Retinal pigment epithelial cell (primary cell): ENCODE measurements at regions not wholly inside any gene's neighbourhood (a gene's known extent, or its start where the extent isn't known, plus 50 kb on each side); places are given as distances from the start of the nearest gene placed in this dataset.
"Not testable (repeated sequence)": the region's sequence is repeated elsewhere in the genome, so short reads cannot be mapped to it uniquely, and the experiment has no call there.

Experiments
- DNase-seq: peaks from one replicate; pipeline ENCODE4 v3.0.0-alpha.2; 2010; ENCODE audit warnings: low read depth
- H3K4me3 ChIP-seq: 2 replicates; pipeline ENCODE4 v1.5.1; 2011; ENCODE audit warnings: mild to moderate bottlenecking, low read length, control low read depth, moderate library complexity
- TF ChIP-seq, protein P1 (sequence below): conservative IDR thresholded peaks from 2 replicates; pipeline ENCODE4 v1.5.1; 2011; ENCODE audit warnings: low read depth, low read length, control low read depth, inconsistent platforms

DNA sequence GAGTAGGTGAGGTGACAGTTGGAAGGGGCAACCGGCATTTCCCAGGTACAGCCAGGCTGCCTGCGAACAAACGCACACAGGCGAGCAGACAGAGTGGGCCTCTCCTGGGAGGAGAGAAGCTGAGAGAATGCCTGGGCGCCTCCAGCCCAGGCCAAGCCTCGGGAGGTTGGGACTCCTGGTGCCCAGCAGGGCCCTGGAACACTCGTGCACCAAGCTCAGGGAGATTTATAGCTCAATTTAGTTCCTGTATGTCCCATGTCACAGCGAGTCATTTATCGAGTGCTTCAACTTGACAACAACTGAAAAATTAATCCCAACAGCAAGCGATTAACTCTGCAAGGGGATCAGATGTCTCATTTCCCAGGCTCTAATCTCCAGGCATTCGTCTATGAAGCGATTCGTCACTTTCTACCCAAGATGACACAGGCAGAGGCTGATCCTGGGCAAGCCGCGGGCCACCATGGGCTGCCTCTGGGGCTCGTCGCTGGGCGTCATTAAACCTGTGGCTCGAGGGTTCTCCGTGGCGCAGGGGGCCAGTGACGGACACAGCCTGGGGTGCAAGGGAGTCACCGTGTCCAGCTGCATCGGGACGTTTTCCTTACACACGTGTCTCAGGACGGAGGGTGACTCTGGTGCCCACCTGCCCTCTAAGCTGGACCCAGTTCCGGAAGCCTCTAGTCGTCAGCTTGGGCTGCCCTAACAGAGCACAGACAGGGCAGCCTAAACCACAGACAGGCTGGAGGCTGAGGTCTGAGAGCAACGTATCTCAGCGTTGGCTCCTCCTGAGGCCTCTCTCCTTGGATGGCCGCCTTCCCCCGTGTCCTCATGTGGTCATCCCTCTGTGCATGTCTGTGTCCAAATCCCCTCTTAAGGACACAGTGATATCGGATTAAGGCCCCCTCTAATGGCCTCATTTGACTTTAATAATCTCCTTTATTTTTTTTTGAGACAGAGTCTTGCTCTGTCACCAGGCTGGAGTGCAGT lies 154.1 kb downstream of the CTTN start:
- TF ChIP-seq, protein P1, sequence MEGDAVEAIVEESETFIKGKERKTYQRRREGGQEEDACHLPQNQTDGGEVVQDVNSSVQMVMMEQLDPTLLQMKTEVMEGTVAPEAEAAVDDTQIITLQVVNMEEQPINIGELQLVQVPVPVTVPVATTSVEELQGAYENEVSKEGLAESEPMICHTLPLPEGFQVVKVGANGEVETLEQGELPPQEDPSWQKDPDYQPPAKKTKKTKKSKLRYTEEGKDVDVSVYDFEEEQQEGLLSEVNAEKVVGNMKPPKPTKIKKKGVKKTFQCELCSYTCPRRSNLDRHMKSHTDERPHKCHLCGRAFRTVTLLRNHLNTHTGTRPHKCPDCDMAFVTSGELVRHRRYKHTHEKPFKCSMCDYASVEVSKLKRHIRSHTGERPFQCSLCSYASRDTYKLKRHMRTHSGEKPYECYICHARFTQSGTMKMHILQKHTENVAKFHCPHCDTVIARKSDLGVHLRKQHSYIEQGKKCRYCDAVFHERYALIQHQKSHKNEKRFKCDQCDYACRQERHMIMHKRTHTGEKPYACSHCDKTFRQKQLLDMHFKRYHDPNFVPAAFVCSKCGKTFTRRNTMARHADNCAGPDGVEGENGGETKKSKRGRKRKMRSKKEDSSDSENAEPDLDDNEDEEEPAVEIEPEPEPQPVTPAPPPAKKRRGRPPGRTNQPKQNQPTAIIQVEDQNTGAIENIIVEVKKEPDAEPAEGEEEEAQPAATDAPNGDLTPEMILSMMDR, result no peak
- peak; percentile 97 for DNase-seq
- no peak overlapping the region for H3K4me3 ChIP-seq

DNA sequence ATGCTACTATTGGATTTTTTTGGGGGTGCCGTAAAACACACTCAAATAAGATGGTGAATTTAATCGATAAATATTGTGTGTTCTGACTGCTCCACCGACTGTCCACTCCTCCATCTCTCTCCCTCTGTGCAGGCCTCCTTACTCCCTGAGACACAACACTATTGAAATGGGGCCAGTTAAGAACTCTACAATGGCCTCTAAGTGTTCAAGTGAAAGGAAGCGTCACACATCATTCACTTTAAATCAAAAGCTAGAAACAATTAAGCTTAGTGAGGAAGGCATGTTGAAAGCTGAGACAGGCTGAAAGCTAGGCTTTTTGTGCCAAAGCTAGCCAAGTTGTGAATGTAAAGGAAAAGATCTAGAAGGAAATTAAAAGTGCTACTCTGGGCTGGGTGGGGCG lies 156.7 kb downstream of the CTTN start:
- no peak for DNase-seq
- TF ChIP-seq, protein P1, result no peak
- no peak overlapping the region for H3K4me3 ChIP-seq

DNA sequence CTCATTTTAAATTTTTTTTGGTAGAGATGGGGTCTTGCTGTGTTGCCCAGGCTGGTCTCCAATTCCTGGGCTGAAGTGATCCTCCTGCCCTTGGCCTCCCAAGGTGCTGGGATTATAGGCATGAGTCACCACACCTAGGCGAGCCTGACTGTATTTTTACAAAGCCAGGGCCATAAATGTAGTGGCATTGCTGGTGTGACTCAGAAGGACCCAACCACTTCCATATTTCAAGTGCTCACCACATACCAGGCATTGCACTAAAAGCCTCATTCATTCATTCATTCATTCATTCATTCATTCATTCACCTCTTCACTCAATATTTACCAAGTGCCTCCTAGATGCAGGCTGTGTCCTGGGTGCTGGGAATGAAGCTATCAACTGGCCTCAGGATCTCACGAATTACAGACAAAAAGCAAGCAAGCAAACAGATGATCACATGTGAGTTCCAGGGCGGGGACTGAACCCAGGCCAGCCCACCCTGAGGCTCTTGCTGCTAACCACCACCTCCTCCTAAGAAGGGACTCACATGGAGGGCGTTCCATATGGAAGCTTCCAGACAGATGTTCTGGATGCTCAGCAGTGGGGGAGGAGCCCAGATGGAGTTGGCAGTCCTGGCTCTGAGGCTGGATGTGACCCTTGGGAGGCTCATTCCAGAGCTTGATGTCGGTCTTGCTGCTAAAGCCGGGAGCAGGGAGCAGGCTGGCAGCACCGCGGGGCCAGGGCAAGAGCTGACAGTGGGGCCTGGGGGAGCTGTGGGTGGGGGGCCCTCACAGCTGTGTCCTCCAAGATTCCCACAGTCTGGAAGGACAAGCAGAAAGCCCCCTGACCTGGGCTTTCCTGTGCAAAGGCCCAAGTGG lies 158.8 kb downstream of the CTTN start:
- TF ChIP-seq, protein P1, result no peak
- H3K4me3 ChIP-seq, result no peak overlapping the region
- DNase-seq, result no peak

DNA sequence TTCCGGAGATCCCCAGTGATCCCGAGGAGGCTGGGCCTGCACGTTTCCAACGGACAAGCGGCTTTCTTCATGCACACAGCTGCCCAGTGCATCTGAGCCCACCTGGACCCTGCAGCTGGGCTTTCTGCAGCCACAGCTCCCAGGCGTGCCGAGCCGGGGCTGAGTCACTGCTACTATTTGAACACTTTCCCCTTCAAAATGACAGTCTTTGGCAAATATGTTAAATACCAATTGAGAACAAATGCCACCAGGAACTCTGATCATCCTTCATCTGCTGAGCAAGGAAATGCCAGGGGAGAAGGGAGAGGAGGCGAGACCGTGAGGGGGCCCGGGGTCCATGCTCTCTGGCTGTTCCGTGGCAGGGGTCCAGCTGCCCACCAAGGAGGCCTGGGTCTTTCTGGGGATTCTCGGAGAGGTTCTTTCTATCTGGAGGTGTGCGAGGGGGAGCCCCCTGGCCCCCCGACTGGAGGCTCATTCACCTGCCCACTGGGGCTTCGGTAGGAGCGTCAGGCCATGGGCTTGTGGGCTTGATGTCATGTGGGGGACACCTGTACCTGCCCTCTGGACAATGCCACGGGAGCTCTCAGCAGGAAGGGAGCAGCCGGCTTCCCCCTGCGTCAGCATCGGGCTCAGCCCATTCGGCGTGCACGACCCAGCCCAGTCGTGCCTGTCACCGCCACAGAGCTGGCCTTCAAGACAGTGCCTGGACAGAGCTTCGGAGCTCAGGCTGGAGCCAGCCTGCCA lies 159.6 kb downstream of the CTTN start:
- no peak for DNase-seq
- TF ChIP-seq, protein P1, result no peak
- no peak overlapping the region for H3K4me3 ChIP-seq

DNA sequence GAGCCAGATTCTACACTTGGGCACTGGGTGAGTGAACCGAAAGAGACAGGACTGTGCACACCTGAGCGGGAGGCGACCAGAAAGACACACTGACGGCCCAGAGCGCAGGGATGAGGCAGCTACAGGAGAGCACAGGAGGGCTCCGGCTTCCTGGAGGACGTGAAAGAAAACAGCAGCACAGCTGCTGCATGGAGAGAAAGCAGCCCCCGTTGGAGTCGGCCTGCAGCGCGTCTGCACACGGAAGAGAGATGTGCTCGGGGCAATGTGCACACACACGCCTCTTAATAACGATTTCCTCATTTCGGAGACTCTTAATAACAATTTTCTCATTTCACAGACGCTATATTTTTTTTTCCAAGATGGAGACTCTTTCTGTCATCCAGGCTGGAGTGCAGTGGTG lies 160.4 kb downstream of the CTTN start:
- TF ChIP-seq, protein P1, result no peak
- DNase-seq, result no peak
- no peak overlapping the region for H3K4me3 ChIP-seq

DNA sequence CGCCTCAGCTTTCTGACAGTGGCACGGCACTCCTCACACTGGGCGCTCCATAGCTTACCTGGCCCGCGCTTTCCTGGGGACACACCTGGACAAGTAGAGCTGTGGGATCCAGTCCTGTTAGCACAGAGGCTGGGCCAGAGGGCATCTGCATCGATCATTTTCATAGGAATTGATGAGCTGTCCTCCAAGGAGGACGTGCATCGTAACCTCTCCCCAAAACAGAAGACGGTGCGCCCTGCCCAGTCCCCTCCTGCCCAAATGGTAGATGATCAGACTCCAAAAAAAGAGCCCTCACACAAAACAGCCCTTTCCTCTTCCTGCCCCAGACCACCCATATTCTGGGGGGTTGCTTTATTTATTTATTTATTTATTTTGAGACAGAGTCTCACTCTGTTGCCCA lies 161.2 kb downstream of the CTTN start:
- DNase-seq, result no peak
- H3K4me3 ChIP-seq, result no peak overlapping the region
- TF ChIP-seq, protein P1, result no peak

DNA sequence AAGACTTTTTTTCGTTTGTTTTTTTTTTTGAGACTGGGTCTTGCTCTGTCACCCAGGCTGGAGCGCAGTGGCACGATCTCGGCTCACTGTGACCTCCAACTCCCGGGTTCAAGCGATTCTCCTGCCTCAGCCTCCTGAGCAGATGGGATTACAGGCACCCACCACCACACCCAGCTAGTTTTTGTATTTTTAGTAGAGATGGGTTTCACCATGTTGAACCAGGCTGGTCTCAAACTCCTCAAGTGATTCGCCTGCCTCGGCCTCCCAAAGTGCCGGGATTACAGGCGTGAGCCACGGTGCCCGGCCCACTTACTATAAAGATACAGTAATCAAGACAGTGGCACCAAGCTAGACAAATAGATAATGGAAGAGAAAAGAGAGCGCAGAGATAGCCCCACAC lies 162.3 kb downstream of the CTTN start:
- H3K4me3 ChIP-seq, DNase-seq: not testable (repeated sequence)
